ENCODE measurements at regions not wholly inside any gene's neighbourhood (a gene's known extent, or its start where the extent isn't known, plus 50 kb on each side); places are given as distances from the start of the nearest gene placed in this dataset.

GRCh38 chr18:22628795-22629510 lies 211.2 kb upstream of the CTAGE1 start:
- no peak for TF ChIP-seq CTCF (IDR thresholded peaks at IDR 0.05; ENCODE audit: insufficient read depth, low read length, poor library complexity, severe bottlenecking)
- no peak for TF ChIP-seq EZH2phosphoT487 (conservative IDR thresholded peaks at IDR 0.05; ENCODE audit: low read length)
